Keratinocyte (primary cell): ENCODE measurements at regions not wholly inside any gene's neighbourhood (a gene's known extent, or its start where the extent isn't known, plus 50 kb on each side); places are given as distances from the start of the nearest gene placed in this dataset.

Source experiments
- DNase-seq: peaks from one replicate; pipeline ENCODE4 v3.0.0-alpha.2; 2011; ENCODE audit warnings: low read depth, missing footprints, low spot score
- FAIRE-seq: peaks from 2 replicates; lab custom pipeline; 2011; peaks lifted over from hg19 to GRCh38; lab: Jason Lieb, UNC
- H2AFZ ChIP-seq: 2 replicates; pipeline ENCODE4 v1.6.0; 2012; ENCODE audit warnings: low read length, control low read depth, inconsistent platforms; ENCODE audit not compliant: control insufficient read depth
- H3K27ac ChIP-seq: 2 replicates; pipeline ENCODE4 v1.5.1; 2011; ENCODE audit warnings: low read length; ENCODE audit not compliant: control insufficient read depth, insufficient read depth
- H3K27me3 ChIP-seq: 3 replicates; pipeline ENCODE4 v1.6.0; 2011; ENCODE audit warnings: low read length; ENCODE audit not compliant: control insufficient read depth, insufficient read depth; ENCODE audit errors: extremely low read depth
- H3K36me3 ChIP-seq, 2 experiments: 2 replicates in 1 of 2; 3 replicates in 1 of 2; pipeline ENCODE4 v1.5.1; 2011; ENCODE audit warnings: low read length in 2 of 2, mild to moderate bottlenecking in 1 of 2; ENCODE audit not compliant: control insufficient read depth in 2 of 2, insufficient read depth in 2 of 2; ENCODE audit errors: extremely low read depth in 1 of 2
- H3K4me1 ChIP-seq: 3 replicates; pipeline ENCODE4 v1.5.1; 2011; ENCODE audit warnings: low read length; ENCODE audit not compliant: control insufficient read depth, insufficient read depth; ENCODE audit errors: extremely low read depth
- H3K4me2 ChIP-seq: 3 replicates; pipeline ENCODE4 v1.6.0; 2011; ENCODE audit warnings: low read depth, low read length; ENCODE audit not compliant: control insufficient read depth, insufficient read depth; ENCODE audit errors: extremely low read depth
- H3K4me3 ChIP-seq, 3 experiments: fragments of 200-600 bp in 1 of 3; sonication (generic) in 1 of 3; 2 replicates in 2 of 3; 3 replicates in 1 of 3; pipeline ENCODE4 v1.5.1; 2011 to 2016; ENCODE audit warnings: low read length in 3 of 3, mild to moderate bottlenecking in 3 of 3, control low read depth in 2 of 3, inconsistent platforms in 1 of 3, low read depth in 1 of 3, mixed read lengths in 1 of 3, mixed run types in 1 of 3, moderate library complexity in 1 of 3; ENCODE audit not compliant: control insufficient read depth in 2 of 3, insufficient read depth in 2 of 3; ENCODE audit errors: extremely low read depth in 1 of 3
- H3K79me2 ChIP-seq: 2 replicates; pipeline ENCODE4 v1.6.0; 2012; ENCODE audit warnings: low read length; ENCODE audit not compliant: control insufficient read depth, insufficient read depth
- H3K9ac ChIP-seq: 3 replicates; pipeline ENCODE4 v1.6.0; 2011; ENCODE audit warnings: low read length; ENCODE audit not compliant: control insufficient read depth, insufficient read depth; ENCODE audit errors: extremely low read depth
- H3K9me1 ChIP-seq: 3 replicates; pipeline ENCODE4 v1.6.0; 2011; ENCODE audit warnings: low read length; ENCODE audit not compliant: control insufficient read depth, insufficient read depth; ENCODE audit errors: extremely low read depth
- H3K9me3 ChIP-seq: 2 replicates; pipeline ENCODE4 v1.5.1; 2012; ENCODE audit warnings: low read depth, low read length; ENCODE audit not compliant: control insufficient read depth
- H4K20me1 ChIP-seq: 3 replicates; pipeline ENCODE4 v1.6.0; 2011; ENCODE audit warnings: low read length; ENCODE audit not compliant: control insufficient read depth, insufficient read depth; ENCODE audit errors: extremely low read depth
- EZH2 ChIP-seq: IDR thresholded peaks from one replicate; pipeline ENCODE4 v1.6.1; 2012; ENCODE audit warnings: inconsistent platforms, mild to moderate bottlenecking, low read length, moderate library complexity
- dilution Hi-C: fragments of 300-500 bp; cut with MboI; formaldehyde crosslinking; loops from one replicate; pipeline ENCODE4 v1.7.0; 2020; ENCODE audit warnings: low sequenced_read_pairs; ENCODE audit not compliant: extremely low pct_ligation_motif_present
- TF ChIP-seq, protein P1 (sequence below), 3 experiments: IDR thresholded peaks in 1 of 3; conservative IDR thresholded peaks in 1 of 3; optimal IDR thresholded peaks in 1 of 3; 2 replicates in 2 of 3; 3 replicates in 1 of 3; pipeline versions ENCODE3 to v1.5.1; 2011; ENCODE audit warnings: low read length in 3 of 3, mild to moderate bottlenecking in 3 of 3, moderate library complexity in 2 of 3, control low read depth in 1 of 3, inconsistent platforms in 1 of 3; ENCODE audit not compliant: insufficient read depth in 2 of 3; ENCODE audit errors: extremely low read depth in 1 of 3

DNA sequence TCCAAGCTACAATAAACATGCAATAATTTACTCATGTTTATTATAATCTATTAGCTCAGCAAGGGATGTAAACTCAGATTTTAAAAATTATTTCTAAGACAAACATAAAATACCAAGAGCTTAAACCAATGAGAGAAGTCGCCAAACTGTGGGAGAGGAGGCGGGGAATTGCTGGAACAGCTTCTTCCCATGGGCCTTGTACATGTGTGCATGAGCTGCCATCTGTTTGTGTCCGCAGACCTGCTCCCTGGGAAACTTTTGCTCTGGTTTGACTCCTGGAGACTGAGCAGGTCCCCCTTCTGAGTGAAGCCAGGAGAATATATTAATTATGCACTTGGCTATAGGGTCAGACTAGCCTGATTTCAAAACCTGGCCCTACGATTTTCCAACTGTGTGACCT lies 655.9 kb upstream of the SOX11 start:
- H3K9me1 ChIP-seq, result no peaks in the 10 kb centered on the region
- H3K36me3 ChIP-seq, result no peaks in the 10 kb centered on the region
- H3K79me2 ChIP-seq, result no peaks in the 10 kb centered on the region
- dilution Hi-C loops, result no loop called here
- H3K4me1 ChIP-seq, result no peaks in the 10 kb centered on the region
- no peak overlapping the region for H3K9ac ChIP-seq
- no peak overlapping the region for H3K4me3 ChIP-seq
- no peak overlapping the region for H3K27ac ChIP-seq
- TF ChIP-seq, protein P1, sequence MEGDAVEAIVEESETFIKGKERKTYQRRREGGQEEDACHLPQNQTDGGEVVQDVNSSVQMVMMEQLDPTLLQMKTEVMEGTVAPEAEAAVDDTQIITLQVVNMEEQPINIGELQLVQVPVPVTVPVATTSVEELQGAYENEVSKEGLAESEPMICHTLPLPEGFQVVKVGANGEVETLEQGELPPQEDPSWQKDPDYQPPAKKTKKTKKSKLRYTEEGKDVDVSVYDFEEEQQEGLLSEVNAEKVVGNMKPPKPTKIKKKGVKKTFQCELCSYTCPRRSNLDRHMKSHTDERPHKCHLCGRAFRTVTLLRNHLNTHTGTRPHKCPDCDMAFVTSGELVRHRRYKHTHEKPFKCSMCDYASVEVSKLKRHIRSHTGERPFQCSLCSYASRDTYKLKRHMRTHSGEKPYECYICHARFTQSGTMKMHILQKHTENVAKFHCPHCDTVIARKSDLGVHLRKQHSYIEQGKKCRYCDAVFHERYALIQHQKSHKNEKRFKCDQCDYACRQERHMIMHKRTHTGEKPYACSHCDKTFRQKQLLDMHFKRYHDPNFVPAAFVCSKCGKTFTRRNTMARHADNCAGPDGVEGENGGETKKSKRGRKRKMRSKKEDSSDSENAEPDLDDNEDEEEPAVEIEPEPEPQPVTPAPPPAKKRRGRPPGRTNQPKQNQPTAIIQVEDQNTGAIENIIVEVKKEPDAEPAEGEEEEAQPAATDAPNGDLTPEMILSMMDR (optimal IDR thresholded peaks at IDR 0.05 in 1 of 3, IDR thresholded peaks at IDR 0.05 in 1 of 3, conservative IDR thresholded peaks at IDR 0.05 in 1 of 3; ENCODE audit: extremely low read depth in 1 of 3, insufficient read depth in 2 of 3, low read length in 3 of 3), result no peak
- TF ChIP-seq EZH2, result no peak
- no peaks in the 10 kb centered on the region for H4K20me1 ChIP-seq
- FAIRE-seq (no peak), DNase-seq (no peak)
- no peak overlapping the region for H3K4me2 ChIP-seq
- no peaks in the 10 kb centered on the region for H3K9me3 ChIP-seq
- no peak overlapping the region for H2AFZ ChIP-seq
- no peaks in the 10 kb centered on the region for H3K27me3 ChIP-seq

DNA sequence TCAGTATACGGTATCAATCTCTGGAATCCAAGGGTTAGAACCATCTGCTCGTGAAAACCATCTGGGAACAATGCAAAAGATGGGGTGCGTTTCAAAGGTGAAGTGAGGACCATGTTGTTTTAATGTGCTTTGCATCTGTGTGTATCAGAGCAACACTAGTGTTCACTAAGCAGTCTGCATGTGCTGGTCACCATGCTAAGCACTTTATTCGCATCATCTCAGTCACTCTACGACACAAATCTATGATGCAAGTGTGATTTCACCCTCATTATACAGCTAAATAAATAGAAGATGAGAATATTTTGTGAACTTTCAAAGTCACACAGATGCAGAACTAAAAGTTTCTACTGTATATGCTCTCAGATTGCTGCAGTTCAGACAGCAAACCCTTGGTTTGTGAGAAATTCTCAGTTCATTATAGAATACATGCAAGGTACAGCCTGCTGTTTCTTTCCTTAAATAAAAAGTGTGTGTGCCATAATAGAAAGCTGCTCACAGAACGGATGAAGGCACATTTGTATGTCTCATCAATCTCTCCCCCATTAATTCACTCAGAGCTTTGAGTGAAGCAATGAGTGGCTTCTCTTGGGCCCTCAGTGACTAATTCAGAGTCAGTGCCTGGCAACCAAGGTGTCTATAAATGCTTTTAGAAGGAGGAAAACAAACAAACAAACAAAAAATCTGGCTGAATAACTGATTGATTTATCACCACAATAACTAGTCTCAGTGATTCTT lies 652.8 kb upstream of the SOX11 start:
- Histone ChIP-seq H3K9me3 (no peaks in the 10 kb centered on the region), H3K27ac (no peak overlapping the region), H3K4me2 (no peak overlapping the region), H3K4me1 (no peaks in the 10 kb centered on the region), H3K4me3 (no peak overlapping the region), H3K9me1 (no peaks in the 10 kb centered on the region), H2AFZ (no peak overlapping the region), H3K27me3 (no peaks in the 10 kb centered on the region), H3K9ac (no peak overlapping the region), H3K79me2 (no peaks in the 10 kb centered on the region), H3K36me3 (no peaks in the 10 kb centered on the region), H4K20me1 (no peaks in the 10 kb centered on the region)
- TF ChIP-seq, protein P1 (optimal IDR thresholded peaks at IDR 0.05 in 1 of 3, IDR thresholded peaks at IDR 0.05 in 1 of 3, conservative IDR thresholded peaks at IDR 0.05 in 1 of 3; ENCODE audit: extremely low read depth in 1 of 3, insufficient read depth in 2 of 3, low read length in 3 of 3), result no peak
- TF ChIP-seq EZH2, result no peak
- dilution Hi-C loops, result no loop called here
- DNase-seq (no peak), FAIRE-seq (no peak)
